HG03565 (cell line): ENCODE measurements at regions not wholly inside any gene's neighbourhood (a gene's known extent, or its start where the extent isn't known, plus 50 kb on each side); places are given as distances from the start of the nearest gene placed in this dataset.
"Not testable (repeated sequence)": the region's sequence is repeated elsewhere in the genome, so short reads cannot be mapped to it uniquely, and the experiment has no call there.

ENCODE experiments used
- ATAC-seq: cut with Tn5 transposase; IDR thresholded peaks from one replicate; pipeline ENCODE4 v1.9.1; 2021; ENCODE audit warnings: mild to moderate bottlenecking, moderate library complexity; ENCODE audit not compliant: unreplicated experiment

DNA sequence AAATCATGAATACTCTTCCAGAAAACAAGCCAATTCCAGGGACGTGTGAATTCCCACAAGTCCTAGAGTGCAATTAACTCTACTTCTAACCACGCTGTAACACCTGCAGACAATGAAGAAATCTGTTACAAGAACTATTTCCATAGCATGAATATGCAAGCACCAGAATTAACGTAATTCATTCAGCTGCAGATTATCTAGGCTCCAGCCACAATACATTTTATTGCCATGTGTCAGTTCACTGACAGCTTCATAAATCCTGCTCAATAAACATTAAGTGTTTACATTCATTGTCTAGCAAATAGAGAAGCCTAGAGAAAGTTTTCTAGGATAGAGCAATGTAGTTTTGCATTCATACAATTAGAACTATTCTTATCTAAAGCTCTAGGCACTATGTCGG, 1348.5 kb downstream of the GRIK2 start:
- ATAC-seq = no peak

DNA sequence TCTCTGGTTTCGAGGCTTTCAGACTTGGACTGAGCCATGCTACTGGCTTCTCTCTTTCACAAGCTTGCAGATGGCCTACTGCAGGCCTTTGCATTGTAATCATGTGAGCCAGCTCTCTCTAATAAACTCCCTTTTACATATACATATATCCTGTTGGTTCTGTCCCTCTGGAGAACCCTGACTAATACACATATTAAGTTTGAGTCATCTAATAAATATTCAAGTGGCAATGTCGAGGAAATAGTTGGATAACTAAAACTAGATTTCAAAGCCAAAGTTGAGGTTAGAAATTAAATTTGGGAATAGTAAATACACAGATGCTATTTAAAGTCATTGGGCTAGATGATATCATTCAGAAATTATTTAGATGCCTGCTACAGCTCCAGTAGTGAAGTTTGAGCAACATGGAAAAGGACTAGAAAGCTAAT, 1343.4 kb downstream of the GRIK2 start:
- ATAC-seq = no peak

DNA sequence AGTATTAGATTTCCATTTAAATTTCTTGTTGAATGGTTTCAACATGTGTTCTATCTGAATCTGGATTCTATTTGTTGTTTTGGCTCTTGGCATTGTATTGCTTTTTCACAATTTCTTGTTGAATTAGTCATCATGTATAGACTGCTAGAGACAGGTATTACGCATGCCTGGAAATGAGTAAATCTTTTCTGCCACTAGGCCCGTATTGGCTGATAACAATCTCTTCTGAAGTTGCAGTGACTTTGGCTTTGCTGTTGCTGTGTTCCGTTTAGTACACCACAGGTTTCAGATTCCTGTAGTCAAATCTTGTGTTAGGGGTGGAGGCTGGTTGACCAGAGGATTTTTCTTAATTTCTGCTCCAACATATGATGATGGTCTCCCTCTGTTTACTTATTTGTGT, 1339.4 kb downstream of the GRIK2 start:
- ATAC-seq = no peak

DNA sequence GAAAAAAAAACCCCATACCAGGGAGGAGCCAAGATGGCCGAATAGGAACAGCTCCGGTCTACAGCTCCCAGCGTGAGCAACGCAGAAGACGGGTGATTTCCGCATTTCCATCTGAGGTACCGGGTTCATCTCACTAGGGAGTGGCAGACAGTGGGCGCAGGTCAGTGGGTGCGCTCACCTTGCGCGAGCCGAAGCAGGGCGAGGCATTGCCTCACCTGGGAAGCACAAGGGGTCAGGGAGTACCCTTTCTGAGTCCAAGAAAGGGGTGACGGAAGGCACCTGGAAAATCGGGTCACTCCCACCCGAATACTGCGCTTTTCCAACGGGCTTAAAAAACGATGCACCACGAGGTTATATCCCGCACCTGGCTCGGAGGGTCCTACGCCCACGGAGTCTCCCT, 1328.6 kb downstream of the GRIK2 start:
- not testable (repeated sequence) for ATAC-seq

DNA sequence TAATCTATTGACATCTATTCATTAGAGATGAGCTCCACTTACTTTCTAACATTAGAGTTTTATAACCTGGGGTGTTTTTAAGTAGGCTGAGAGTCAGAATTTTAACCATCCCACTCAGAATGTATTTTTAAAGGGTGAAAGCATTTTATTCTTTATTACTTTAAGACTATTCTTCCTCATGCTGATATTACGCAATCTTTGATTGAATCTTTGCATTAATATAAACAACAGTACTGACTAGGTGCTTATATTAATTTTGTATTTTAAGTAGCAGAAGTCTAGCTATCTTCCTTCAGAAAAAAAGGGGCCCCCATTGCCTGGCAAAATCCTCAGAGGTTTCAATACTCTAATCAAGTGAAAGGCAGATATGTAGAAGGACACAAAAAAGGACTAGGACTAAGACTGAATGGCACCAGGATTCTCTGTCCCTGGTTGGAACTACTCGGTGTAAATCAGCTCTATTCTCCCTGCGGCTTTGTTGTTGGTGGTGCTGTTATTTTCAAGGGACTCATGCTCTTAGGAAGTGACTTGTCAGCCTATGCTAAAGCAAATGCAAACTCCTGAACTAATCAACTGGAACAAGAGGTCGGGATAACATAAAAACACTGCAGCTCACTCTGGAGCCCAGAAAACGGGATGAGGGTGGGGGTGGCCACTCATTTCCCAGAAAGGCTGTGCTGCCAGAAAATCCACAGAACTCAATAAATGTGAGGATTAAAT, 1324.4 kb downstream of the GRIK2 start:
- no peak for ATAC-seq

DNA sequence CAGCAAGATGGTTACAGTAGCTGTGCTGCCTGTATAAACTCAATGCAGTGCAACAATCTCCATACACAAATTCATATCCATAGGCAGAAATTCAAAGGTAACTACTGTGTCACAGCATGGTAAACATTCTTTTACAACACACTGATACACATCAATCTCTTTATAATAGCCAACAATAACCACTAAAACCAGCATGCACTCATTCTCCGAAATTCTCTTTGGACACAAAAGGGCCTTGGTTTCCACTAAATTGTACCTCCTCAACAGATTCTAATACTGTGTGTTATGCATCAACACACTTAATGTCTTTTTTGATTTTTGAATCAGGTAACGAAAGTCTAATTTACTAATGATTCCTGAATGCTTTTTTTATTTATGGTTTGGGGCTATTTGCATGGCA, 1323.7 kb downstream of the GRIK2 start:
- no peak for ATAC-seq

DNA sequence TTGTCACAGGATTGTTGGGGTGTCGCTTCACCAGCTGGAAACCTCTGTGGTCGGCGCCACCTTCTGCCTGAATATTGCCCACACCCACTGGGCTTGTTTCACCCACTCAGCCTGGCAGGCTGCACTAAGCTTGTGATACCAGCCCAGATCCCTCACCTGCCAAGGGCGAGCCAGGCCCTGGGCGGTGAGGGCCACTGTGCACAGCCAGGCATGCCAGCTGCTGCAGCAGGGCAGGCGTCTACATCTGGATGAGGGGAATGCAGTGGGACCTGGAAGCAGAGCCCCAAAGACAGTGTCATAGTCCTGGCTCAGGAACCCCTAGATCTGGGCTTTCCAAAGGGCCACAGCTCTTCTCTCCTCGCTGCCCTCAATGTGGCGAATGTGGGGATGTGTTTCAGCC, 1307.5 kb downstream of the GRIK2 start:
- no peak for ATAC-seq

DNA sequence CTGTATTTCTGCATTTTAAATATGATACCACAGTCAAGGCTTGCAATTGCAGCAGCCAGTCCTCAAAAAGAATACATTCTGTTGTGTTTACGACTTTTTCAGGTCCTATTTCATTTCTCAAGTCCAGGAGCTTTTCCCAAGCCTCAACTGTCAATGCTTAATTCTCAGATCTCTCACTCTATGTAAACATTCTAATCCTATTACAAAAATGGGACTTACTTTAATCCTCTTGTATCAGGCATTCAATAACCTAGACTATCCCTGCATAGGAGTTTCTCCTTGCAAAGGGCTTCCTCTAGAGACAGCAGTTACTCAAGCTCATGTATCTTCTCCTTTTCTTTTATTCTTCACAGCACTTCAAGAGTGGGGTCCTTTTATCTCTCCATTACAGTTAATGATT, 1293.0 kb downstream of the GRIK2 start:
- no peak for ATAC-seq

DNA sequence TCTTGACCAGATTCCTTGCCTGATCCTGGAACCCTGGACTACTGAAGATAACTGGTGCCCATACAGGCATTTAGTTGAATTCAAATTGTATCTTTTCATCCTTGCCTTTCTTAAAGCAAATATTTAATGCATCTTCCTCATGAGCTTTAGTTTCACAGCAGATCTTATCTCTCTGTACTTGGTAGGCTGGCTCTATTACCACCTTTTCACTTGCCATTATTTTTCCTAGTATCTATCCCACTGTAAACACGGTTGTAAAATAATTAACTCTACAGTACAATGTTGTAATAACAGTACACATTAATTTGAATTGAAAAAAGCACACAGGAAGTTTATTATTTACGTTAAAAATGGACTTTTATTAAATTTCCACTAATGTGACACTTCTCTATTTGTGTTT, 1286.9 kb downstream of the GRIK2 start:
- no peak for ATAC-seq

DNA sequence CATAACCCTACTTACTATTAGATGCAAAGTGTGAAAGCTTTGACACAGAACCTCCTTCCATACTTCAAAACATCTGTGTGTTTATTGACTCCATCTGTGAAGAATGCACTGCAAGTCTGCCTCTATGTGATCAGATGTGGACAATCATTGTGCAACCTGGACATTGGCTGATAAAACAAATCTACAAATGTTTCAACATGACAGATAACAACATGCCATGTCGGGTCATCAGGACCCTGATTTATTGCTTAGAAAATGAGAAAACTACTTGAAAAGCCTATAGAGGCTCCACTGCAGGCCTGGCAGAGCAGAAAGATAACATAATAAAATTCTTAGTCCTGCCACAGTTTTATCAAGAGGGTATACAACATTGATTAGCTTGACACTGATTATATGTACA, 1286.4 kb downstream of the GRIK2 start:
- no peak for ATAC-seq

DNA sequence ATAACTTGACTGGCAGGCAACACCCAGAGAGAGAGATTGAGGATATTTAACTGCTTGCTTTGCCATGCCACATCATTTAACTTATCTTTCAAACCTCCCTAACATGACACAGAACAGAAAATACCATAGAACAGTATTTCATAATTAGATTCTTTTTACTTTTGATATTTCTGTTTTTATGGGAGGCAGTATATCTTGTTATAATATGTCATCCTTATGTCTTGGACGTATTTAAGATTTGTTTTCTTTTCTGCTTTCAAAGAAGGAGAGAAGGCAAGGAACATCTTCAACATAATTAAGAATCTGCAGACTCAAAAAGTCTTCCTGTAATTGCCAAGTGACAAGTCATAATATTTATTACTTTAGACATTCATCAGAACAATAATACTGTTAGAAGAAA, 1283.7 kb downstream of the GRIK2 start:
- no peak for ATAC-seq

DNA sequence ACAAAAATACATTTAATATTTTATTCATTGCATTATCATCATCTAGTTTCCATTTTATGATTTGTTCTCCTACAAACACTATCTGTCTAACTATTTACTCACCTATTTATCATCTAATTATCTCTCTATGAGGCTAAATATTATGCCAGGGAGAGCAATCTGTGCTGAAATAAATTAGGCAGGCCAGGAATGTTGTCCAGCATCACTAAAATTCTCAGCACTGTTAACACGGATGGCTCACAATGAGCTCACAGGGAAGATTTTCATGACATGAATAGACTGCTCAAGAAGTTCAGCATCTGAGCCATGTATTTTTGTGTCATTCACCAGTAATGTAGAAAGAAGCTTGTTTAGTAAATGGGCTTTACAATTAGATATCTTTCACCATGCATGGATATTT, 1277.2 kb downstream of the GRIK2 start:
- ATAC-seq = no peak

DNA sequence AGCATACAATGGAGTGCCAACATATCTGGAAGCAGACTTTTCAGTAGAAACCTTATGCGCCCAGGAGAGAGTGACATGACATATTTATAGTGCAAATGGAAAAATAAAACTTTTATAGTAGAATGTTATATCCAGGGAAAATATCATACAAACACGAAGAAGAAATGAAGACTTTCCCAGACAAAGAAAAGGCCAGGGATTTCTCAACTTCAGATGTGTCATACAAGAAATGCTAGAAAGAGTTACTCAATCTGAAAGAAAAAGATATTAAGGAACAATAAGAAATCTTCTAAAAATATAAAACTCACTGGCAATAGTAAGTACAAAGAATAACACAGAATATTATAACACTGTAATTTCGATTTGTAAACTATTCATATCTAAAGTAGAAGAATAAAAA, 1269.3 kb downstream of the GRIK2 start:
- ATAC-seq = no peak

DNA sequence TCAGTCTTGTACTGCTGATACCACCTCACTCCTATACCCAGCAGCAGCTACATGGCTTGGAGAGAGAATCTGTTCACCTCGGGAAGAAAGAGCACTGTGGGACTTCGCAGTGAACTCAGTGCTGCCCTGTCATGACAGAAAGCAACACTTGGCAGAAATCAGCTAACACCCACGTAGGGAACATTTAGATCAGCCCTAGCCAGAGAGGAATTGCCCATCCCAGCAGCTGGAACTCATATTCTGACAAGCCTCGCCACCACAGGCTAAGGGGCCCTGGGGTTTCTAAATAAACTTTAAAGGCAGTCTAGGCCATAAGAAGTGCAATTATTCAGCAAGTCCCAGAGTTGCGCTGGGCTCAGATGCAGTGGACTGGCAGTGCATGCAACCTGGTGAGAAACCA, 1266.8 kb downstream of the GRIK2 start:
- ATAC-seq = no peak

DNA sequence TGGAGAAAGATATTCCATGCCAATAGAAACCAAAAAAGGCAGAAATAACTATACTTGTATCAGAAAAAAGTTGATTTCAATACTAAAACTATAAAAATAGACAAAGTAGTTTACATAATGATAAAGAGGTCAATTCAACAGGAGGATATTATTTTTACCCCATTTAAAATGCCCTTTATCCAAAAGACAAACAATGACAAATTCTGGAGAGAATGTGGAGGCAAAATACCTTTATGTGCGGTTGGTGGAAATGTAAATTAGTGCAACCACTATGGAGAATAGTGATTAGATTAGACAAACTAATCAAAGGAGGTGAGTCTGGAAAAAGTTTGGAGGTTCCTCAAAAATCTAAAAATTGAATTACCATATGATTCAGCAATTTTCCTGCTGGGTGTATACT, 1262.3 kb downstream of the GRIK2 start:
- no peak for ATAC-seq

DNA sequence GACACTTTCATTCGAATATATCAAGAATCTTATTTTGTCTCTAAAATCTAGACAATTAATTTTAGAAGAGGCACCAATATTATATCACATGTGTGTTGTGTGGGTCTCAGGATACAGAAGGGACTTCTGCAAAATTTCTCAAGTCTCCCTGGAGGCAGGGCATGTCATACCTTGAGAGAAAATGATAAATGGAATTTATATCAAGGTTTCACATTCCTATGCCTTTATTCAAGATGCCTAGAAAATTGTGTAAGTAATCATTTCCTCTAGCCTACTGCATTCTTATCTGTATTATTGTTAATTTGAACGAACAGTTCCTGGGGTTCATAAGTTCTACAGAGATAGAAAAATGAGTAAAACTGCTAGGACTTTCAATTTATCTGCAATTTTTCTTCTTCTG, 1247.9 kb downstream of the GRIK2 start:
- no peak for ATAC-seq

DNA sequence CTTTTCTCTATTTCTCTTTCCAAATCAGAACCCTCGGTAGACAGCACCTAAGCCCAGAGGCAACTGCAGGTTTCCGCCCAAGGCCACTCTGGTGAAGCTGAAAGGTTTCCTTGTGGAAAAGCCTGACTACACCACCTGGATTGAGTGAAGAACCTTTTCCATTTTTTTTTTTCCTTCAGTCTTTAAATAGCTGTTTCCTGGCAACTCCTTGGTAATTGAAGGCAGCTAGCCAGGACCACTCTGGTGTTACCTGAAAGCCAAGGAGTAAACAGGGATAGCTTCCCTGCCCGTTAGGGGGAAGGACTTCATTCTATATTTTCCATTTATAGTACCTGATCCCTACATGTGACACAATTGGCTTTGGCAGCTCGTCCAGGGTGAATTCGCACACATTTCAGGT, 1238.4 kb downstream of the GRIK2 start:
- ATAC-seq = no peak

DNA sequence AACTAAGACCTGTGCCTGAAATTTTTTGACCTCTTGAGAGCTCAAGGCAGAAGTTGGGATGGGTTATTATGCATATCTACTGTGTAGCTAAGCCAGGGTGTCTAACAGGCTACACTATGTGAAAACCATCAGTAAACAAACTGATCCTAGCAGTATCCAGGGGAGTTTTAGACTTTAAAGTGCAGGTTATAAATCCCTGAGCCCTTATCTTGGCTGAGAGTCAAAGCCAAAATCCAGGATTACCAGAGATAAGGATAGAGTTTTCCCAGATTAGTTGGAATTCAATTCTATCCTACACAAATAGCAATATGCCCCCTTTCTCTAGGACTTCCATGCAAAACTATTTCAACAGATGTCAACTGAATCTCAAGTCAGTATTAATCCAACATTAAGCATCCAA, 1229.7 kb downstream of the GRIK2 start:
- ATAC-seq = no peak

DNA sequence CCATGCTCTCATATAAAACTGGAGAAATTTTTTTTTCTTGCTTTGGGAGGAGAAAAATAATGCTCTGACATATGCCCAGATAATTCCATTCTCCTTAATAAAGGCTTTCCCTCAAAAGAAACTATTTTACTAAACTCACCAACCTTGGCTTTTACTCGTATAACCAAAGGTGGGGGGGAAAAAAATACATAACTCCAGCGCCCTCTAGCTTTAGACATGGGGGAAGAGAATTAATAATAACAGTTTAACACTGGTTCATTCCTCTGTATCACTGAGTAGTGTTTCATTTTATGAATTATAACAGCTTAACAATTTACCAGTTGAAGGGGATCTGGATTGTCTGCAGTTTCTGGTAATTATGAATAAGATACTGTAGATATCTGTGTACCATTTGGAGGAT, 1226.1 kb downstream of the GRIK2 start:
- ATAC-seq = no peak

DNA sequence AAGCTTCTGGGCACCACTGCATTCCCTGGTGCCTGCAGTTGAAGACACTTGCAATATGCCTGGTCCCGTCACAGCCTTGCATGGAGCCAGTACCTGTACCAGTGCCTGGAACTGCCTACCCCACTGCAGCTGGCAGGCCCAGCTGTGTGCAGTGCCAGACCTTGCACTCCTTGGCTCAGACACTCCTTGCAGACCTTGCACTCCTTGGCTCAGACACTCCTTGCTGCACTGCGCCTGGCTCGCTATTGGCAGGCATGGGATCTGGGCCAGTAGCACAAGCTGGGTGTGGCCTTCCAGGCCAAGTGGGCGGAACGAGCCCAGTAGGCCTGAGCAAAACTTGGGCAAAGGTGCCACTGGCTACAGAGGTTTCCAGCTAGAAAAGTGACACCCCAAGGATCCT, 1189.1 kb downstream of the GRIK2 start:
- ATAC-seq = no peak

DNA sequence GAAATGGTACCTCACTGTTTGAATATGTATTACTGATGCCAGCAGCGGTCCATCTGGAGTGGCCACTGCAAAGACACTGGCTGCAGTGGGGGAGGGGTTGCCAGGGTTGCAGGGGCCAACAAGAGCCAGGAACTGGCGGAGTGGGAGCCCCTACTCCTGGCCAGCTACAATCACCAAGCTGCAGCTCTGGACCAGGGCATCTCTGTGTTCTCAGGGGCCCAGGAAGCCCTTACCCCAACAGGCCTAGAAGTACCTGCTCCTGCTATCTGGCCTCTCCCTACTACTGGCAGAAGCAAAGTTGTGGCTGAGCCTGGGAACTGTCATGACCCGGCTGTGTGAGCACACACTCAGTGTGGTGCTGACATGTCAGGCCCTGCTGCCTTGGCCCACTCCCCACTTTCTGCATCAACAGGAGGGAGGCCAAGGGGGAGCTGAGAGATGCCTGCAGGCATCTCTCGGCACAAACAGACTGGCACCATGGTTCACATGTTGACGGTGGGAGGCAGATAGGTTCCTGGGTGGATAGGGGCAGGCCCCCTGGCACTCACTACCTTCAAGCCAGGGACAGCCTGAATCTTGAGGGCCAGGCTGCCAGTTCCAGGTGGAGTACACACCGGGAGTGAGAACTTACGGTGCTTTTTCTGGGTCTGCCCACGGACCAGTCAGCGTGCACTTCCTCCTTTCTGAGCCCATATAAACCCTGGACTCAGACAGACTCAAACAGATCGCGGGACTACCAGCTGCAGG, 1188.0 kb downstream of the GRIK2 start:
- no peak for ATAC-seq

DNA sequence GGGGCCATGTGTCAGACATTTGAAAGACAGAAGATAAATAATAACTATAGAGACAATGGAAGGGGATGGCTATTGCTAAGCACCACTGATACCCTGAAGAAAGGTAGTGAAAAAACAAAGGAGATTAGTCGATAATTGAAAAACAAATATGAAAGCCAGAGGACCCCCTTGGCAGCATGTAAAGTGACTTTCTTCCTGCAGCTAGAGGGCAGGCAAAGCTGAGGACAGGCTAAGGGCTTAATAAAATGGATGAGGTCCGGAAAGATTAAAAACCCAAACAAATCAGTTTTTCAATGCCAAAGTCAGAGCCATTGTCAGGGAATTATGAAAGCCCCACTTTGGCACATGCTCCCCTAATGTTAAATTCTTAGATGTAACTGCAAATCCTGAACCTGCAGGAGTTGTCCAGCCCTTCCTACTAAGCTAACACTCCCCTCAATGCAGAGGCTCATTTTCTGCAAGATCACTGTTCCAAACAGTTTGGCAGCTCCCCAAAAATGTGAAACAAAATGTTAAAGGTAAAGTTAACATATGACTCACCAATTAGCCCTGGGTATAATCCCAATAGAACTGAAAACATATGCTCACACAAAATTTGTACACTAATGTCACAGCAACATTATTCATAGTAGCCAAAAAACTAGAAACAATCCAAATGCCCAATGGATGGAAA, 1177.9 kb downstream of the GRIK2 start:
- ATAC-seq = no peak
